Left ventricle myocardium superior (tissue), 1 donor: ENCODE measurements at regions not wholly inside any gene's neighbourhood (a gene's known extent, or its start where the extent isn't known, plus 50 kb on each side); places are given as distances from the start of the nearest gene placed in this dataset.
"Not testable (repeated sequence)": the region's sequence is repeated elsewhere in the genome, so short reads cannot be mapped to it uniquely, and the experiment has no call there.

ENCODE experiments used
- ATAC-seq: fragments of 200-7000 bp; cut with Tn5 transposase; one replicate; pipeline ENCODE4 v1.9.1; 2020; ENCODE audit warnings: mild to moderate bottlenecking, moderate library complexity
- DNase-seq: peaks from one replicate; pipeline ENCODE4 v3.0.0-alpha.2; 2020
- intact Hi-C: fragments of 100-400 bp; cut with micrococcal nuclease; formaldehyde crosslinking; loops from one replicate; pipeline ENCODE4 v1.11.0; 2022
- donor health status: DM: no; HTN: yes; CAD: no; lungs with severe emphysema.

- no peak for DNase-seq
- intact Hi-C loops = no loop called here
- no peak for ATAC-seq
Observed at GRCh38 chr6:165181951-165182414, 127.4 kb downstream of the C6orf118 start.

DNA sequence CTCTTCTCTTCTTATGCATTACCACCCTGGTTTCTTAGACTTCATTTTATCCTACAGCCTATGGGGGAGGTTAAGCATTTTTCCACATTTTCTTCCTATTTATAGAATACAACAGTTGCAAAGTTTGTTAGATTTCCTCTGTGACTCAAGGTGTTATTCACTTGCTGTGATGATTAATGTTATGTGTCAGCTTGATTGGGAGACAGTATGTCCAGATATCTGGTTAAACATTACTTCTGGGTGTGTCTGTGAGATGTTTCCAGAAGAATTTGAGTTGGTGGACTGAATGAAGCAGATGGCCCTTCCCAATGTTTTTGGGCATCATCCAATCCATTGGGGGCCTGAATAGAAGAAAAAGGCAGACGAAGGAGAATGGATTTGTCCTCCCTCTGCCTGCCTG is 131.3 kb downstream of the C6orf118 start:
- intact Hi-C loops = no loop called here
- no peak for ATAC-seq
- no peak for DNase-seq

- no peak for ATAC-seq
- intact Hi-C loops = no loop called here
- no peak for DNase-seq
Observed at GRCh38 chr6:165173484-165173883, 135.9 kb downstream of the C6orf118 start.

DNA sequence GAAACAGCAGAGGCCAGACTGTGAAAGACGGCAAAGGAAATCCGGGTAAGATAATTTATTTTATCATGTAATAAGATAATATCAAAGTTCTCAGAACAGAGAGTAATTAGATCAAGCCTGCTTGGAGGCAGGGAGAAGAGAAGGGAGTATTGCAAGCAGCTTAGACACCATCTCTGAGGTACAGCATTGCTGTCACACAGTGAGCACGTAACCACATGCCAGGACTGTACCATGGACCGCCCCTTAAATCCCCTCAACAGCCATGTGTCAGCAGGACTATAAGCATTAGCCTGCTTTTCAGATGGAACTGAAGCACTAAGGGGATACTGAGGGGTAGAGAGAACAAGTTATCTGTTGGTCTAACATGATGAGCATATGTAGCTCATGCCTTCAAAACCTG is 141.5 kb downstream of the C6orf118 start:
- ATAC-seq = no peak
- intact Hi-C loops = no loop called here

GRCh38 chr6:165167311-165167710 is 142.1 kb downstream of the C6orf118 start:
- no peak for DNase-seq
- intact Hi-C loops = no loop called here
- ATAC-seq = no peak

More for the DNA sequence above, 141.5 kb downstream of the C6orf118 start:
- no peak for DNase-seq

DNA sequence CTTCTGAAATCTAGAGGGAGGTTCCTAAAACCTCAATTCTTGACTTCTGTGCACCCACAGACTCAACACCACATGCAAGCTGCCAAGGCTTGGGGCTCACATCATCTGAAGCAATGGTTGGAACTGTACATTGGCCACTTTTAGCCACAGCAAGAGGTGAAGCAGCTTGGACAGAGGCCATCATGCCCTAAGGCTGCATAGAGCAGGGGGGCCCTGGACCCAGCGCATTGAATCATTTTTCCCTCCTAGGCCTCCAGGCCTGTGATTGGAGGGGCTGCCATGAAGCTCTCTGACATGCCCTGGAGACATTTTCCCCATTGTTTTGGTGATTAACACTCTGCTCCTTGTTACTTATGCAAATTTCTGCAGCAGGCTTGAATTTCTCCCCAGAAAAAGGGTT is 145.9 kb downstream of the C6orf118 start:
- intact Hi-C loops = no loop called here
- DNase-seq = no peak
- no peak for ATAC-seq

DNA sequence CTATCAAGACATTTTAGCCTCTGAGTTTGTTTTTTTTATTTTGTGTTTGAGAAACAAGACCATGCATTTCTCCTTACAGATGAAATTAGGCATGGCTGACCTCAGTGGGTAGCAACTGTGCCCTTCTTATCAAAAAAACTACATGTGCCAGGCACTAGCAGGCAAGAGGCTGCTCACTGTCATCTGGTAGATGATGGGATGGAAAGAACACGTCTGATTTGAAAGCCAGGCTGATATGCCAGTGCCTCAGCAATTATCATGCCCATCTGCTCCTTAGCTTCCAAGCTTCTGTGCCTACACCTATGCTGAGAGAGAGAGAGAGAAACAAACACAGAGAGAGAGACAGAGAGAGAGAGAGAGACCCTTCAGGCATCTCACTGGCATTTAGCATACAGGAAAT is 149.9 kb downstream of the C6orf118 start:
- DNase-seq (no peak), ATAC-seq (peak; percentile 84)
- intact Hi-C loops = no loop called here

- ATAC-seq (no peak), DNase-seq (no peak)
- intact Hi-C loops = no loop called here
Observed at GRCh38 chr6:165146456-165146855, 162.9 kb downstream of the C6orf118 start.

- no peak for ATAC-seq
- no peak for DNase-seq
- intact Hi-C loops = no loop called here
Observed at GRCh38 chr6:165135889-165136288, 173.5 kb downstream of the C6orf118 start.

DNA sequence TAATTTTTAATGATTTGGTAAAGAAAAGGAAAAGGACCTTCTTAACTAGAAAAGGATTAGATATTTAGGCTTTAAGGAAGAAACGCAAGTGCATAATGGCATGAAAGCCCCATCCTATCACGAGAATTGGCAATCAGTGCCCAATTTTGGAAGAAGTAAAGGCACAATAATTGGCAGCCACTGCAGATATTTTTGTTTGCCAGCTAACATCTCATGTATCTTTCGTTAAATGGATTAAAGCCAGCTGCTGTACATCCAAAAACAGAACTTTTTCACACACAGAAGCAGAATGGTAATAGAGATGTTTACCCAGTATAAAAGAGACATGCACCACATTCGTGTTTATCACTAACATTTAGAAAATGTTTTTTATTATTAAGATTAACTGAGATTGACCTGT is 180.3 kb downstream of the C6orf118 start:
- DNase-seq (no peak), ATAC-seq (no peak)
- intact Hi-C loops = no loop called here

GRCh38 chr6:165127743-165128142 is 181.7 kb downstream of the C6orf118 start:
- intact Hi-C loops, ATAC-seq, DNase-seq: not testable (repeated sequence)

GRCh38 chr6:165124681-165125080 is 184.7 kb downstream of the C6orf118 start:
- intact Hi-C loops, DNase-seq, ATAC-seq: not testable (repeated sequence)

- ATAC-seq (no peak), DNase-seq (no peak)
- intact Hi-C loops = no loop called here
Observed at GRCh38 chr6:165119231-165120020, 190.0 kb downstream of the C6orf118 start.

- ATAC-seq (no peak), DNase-seq (no peak)
- intact Hi-C loops = no loop called here
Observed at GRCh38 chr6:165118736-165119135, 190.7 kb downstream of the C6orf118 start.

- intact Hi-C loops = no loop called here
- no peak for DNase-seq
- ATAC-seq = no peak
Observed at GRCh38 chr6:165117806-165118205, 191.6 kb downstream of the C6orf118 start.

GRCh38 chr6:165117121-165117520 is 192.3 kb downstream of the C6orf118 start:
- no peak for DNase-seq
- intact Hi-C loops = no loop called here
- no peak for ATAC-seq

- ATAC-seq = no peak
- intact Hi-C loops = no loop called here
- DNase-seq = no peak
Observed at GRCh38 chr6:165110860-165111259, 198.5 kb downstream of the C6orf118 start.

DNA sequence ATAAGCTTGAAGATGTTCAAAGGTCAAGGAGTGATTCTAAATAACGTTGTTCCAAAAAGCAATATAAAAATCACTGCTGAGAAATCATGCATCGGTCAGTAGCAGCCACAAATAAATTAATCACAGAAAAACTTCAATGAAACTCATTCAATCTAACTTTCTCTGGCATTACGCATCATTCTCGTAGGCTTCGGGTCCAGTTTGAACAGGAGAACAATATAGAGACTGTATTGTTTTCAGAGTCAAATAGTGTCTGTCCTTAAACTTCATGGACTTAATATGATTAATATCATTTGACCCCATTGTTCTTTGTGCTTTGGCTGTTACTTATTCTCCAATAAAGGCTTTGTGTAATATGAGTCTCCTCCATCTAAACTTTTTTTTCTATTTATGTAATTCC is 200.4 kb downstream of the C6orf118 start:
- DNase-seq (no peak), ATAC-seq (no peak)
- intact Hi-C loops = no loop called here

DNA sequence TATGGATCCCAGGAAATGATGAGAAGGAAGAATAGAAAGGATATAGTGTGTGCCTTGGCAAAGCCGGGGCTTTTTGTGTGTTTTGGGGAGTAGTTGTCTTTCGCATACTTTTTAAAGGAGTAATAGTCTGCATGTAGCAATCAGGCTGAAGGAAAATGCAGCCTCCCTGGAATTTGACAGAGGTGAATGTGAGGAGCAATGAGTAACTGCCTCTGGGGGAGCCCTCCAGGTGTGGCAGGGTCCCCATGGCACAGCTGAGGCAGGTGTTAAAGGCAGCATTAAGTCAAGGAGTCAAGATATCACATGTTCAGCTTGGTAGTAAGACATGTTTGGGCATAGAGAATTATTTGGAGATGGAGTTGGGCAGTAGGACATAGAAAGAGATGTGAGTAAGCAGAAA is 203.1 kb downstream of the C6orf118 start:
- ATAC-seq = no peak
- intact Hi-C loops = no loop called here
- no peak for DNase-seq

DNA sequence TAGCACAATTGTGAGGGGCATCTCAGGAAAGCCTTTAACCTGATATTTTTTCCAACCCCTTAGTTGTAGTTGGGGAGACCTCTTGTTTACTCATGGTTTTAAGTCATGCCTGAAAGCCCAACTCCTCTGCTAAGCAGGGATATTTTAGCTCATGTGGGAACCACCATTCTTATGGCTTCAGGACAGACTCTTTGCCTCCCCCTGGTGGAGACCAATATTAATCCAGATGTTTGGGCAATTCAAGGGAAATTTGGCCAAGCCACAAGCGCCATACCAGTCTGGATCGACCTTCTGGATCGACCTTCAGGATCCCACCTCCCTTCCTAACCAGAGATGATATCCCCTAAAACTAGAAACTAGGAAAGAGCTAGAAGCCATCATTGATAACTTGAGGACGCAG is 211.2 kb downstream of the C6orf118 start:
- ATAC-seq (no peak), DNase-seq (no peak)
- intact Hi-C loops = no loop called here

DNA sequence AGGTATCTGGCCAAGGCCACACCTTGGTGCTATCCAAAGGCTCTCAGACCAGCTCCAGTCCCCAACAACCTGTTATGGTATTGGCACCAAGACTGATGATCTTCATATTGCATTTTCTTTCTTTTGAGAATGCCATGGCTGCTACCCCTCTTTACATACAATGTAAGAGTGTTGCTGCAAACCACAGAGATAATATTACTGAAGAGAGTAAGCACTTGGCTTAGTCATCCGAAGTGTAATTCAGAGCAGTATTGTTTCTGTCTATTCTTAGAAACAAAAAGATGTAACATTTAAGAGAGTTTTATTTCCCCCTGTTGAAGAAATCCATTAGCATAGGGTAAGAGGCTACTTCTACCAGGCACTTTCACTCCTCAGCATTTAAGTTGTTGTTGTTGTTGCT is 212.5 kb downstream of the C6orf118 start:
- no peak for DNase-seq
- intact Hi-C loops = no loop called here
- no peak for ATAC-seq
